ENCODE measurements at regions not wholly inside any gene's neighbourhood (a gene's known extent, or its start where the extent isn't known, plus 50 kb on each side); places are given as distances from the start of the nearest gene placed in this dataset.

DNA sequence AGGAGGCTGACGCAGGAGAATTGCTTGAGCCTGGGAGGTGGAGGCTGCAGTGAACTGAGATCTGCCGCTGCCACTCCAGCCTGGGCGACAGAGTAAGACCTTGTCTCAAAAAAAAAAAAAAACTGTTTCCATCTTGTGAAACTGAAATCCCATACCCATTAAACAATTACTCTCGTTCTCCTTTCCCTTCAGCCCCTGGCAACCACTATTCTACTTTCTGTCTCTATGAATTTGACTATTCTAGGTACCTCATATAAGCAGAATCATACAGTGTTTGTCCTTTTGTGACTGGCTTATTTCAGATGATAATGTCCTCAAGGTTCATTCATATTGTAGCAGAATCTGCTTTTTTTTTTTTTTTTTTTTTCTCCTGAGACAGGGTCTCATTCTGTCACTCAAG is 51.5 kb upstream of the UBE2E1 start:
- Histone ChIP-seq H3K27ac (no peak overlapping the region), H3K4me3 (no peak overlapping the region), H3K9me3 (no peaks in the 10 kb centered on the region), H3K36me3 (ENCODE audit: low read depth, missing control alignments) (no peaks in the 10 kb centered on the region), H3K27me3 (no peaks in the 10 kb centered on the region), H3K4me1 (peaks cover 13% of the 10 kb centered on the region)
- TF ChIP-seq POLR2A (IDR thresholded peaks at IDR 0.05) (no peak), CTCF (IDR thresholded peaks at IDR 0.05) (no peak)
- intact Hi-C loops (cut with DNase I; ENCODE audit: low total_unique reads), result no loop called here
- DNase-seq, result no peak
- WGBS, 2 donors, result 71 to 80% methylated on average over 4 of the region's 4 CpGs
